ENCODE measurements at regions not wholly inside any gene's neighbourhood (a gene's known extent, or its start where the extent isn't known, plus 50 kb on each side); places are given as distances from the start of the nearest gene placed in this dataset.
"Not testable (repeated sequence)": the region's sequence is repeated elsewhere in the genome, so short reads cannot be mapped to it uniquely, and the experiment has no call there.

DNA sequence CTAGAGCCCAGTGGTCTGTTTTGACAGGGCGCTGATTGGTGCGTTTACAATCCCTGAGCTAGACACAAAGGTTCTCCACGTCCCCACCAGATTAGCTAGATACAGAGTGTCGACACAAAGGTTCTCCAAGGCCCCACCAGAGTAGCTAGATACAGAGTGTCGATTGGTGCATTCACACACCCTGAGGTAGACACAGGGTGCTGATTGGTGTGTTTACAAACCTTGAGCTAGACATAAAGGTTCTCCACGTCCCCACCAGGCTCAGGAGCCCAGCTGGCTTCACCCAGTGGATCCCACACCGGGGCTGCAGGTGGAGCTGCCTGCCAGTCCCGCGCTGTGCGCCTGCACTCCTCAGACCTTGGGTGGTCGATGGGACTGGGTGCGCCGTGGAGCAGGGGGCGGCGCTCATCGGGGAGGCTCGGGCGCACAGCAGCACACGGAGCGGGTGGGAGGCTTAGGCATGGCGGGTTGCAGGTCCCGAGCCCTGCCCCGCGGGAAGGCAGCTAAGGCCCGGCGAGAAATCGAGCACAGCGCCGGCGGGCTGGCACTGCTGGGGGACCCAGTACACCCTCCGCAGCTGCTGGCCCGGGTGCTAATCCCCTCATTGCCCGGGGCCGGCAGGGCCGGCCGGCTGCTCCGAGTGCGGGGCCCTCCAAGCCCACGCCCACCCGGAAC is 122.0 kb upstream of the ANKH start:
- not testable (repeated sequence) for DNase-seq

DNA sequence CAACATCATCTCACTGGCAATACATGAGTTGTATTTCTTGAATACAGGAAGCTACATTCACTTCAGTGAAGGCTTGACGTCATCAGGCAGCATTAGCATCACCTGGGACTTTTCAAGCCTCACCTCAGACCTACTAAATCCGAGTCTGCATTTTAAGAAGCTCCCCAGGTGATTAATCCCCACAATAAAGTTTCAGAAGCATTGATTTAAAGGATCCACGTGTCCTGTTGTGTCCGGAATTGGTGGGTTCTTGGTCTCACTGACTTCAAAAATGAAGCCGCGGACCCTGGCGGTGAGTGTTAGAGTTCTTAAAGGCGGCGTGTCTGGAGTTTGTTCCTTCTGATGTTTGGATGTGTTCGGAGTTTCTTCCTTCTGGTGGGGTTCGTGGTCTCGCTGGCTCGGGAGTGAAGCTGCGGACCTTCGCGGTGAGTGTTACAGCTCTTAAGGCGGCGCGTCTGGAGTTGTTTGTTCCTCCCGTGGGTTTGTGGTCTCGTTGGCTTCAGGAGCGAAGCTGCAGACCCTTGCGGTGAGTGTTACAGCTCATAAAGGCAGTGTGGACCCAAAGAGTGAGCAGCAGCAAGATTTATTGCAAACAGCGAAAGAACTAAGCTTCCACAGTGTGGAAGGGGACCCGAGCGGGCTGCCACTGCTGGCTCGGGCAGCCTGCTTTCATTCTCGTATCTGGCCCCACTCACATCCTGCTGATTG is 121.3 kb upstream of the ANKH start:
- DNase-seq, result not testable (repeated sequence)

DNA sequence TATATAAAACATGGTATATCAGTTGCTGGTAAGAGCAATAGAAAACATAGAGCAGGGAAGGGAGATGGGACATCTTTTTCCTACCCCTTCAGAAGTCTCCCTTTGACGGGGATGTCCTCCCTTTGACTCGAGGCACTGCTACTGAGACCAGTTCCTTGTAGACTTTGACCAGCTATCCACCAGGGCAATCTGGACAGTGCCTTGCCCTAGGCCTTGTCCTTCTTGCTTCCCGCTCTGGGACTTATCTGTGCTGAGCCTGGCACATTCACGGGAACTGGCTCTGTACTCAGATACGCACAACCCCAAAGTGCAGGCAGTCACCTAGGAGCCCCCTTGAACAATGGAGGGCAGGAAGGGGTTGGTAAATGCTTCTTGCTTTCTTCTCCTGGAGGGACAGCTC is 116.6 kb upstream of the ANKH start:
- DNase-seq, result no peak

DNA sequence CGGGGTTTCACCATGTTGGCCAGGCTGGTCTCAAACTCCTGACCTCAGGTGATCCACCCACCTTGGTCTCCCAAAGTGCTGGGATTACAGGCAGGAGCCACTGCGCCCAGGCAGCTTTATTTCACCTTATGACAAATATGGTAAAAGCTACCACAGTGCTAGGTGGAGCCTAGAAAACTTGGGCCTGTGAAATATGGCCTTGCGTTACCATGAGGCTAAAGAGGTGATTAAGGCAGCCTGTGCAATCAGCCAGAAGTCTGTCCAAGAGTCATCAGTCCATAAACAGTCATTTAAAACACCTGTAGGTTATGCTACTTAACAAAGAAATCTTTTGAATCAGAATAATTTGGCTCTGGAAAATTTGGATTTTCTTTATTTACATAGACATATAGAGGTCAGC is 114.8 kb upstream of the ANKH start:
- DNase-seq, result no peak

DNA sequence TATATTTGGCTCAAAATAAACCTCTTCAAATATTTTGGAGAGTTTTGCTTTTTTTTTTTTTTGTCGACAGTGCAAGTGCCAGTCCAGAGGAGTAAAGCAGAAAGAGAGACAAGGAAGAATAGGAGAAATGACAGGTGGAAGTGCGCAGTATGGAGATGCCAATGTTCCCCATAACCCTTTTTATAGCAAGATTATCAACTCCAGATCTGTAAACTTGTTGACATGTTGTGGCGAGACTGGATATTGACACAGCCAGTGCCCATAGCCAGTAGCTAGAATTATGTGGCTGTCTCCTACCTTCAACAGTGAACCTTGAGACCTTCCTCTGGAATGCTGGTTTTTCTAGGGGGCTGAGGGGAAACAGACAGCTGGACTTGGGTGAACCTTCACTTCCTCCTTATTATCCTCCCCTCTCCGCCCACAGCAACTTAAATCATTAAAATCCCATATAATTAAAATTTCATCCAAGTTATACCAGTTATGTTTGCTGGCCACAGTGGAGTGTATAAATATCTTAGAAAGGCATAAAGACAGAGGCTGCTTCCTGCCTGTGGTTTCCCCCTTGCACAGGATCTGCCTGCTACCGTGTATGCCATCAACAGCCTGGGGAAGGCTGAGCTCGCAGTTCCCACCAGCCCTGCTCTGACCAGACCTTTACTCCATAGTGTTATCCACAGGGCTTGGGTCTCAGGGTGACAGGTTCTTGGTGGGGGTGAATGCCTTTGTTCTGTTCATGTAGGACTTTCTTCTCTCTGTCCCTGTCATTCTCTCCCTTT is 112.3 kb upstream of the ANKH start:
- DNase-seq, result no peak

DNA sequence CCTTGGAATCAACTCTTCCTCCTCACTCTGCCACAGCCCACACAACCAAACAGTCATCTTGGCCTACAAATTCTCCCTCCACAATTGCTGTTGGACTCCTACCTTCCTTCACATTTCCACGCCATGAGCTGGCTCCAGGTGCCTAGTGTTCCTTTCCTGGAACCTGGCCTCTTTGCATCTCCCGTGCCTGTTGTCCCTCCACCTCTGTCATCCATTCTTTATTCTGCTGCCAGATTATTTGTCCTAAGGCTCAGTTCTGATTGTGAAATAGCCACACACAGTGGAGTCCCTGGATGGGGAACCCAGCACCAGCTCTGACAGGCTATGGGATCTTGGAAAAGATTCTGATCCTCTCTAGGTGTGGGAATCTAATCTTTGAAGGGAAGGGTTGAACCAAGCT is 109.1 kb upstream of the ANKH start:
- DNase-seq, result no peak

DNA sequence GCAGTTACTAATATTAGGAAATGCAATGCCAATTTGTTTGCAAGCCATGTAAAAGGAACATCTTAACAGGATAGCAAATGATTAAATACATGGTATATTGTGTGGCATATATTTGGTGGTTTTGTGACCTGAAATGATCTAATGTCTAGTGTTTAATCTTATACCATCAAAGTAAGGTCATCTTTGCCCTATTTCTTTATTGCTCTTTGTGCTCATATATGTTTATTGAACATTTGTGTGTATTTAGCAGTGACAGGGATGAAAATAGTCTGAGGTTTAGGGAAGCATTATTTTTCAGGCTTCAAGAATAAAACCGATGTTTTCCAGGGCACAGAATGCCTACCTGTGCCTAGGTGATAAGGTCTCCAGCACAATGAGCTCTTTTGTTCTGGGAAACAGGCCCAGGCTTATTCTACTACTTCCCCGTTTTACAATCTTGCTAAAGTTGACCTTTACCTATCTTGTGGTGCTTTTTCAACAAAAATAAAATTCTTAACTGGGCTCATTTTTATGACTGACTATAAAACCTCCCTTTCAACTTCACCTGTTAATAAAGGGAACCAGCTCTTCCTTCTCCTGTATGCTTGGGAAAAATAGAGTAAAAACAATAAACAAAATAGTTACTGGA is 105.6 kb upstream of the ANKH start:
- DNase-seq, result no peak

DNA sequence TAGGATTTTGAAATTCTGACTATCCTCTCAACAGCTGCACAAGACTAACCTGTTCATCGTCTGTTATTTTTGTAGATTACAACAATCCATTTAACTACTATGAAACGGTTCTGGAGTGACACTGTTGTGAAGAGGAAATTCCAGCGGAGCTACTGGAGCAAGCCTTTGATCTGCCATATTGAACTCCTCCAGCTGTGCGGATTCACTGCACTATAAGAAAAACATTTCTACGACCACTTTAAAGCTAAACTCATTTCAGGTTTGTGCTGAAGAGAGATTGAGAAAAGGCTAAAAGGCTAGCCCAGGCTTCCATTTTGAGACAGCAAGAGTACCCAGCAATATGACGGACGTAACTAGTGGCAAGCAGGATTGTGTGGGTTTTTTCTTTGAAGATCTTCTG is 104.9 kb upstream of the ANKH start:
- no peak for DNase-seq

DNA sequence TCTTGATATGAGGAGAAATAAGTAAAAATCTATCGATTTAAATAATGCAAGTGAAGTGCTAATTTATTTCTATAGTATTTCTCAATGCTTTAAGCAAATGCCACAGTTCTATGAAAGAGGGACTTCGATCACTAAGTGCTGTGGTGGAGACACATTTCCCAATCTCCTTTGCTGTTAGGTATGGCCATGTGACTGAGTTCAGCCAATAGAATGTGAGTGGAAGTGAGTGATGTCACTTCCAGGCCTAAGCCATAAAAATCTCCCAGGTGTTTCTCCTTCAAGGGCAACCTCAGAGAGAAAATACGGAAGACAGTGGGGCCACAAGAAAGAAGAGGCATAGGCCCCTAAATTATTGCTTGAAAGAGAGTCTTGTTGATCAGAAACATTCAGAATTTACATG is 100.3 kb upstream of the ANKH start:
- no peak for DNase-seq

DNA sequence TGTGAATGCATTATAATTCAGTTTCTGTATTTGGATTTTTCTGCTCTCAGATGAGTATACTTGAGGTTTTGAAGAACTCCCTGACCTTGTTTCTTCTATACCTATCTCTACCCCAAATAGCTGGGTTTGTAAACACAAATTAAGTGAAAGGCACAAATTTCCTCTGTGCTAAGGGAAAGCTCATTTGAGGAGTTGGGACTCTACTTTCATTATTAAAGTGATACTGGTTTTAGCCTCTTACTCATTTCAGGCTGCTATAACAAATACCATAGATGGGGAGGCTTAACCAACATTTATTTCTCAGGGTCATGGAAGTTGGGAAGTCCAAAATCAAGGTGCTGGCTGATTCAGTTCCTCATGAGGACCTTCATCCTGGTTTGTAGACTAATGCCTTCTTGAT is 97.2 kb upstream of the ANKH start:
- DNase-seq, result no peak

DNA sequence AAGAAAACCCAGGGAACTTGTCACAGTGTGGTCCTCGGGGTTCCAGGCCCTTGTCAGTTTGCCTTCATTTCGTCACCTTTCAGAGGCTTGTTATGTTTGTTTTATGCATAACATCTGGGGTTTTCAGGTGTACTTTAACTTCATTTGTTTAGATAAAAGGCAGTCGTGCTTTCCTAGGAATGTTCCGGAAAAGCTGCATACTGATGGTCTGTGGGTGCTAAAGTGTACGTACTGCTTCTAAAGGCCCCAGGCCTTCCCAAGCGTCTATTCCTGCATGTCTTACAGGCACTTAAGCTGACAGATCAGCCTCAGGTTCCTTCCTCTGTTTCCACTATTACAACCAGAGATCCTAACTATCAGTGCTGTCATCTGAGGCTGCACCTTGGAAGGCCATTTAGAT is 95.6 kb upstream of the ANKH start:
- no peak for DNase-seq

DNA sequence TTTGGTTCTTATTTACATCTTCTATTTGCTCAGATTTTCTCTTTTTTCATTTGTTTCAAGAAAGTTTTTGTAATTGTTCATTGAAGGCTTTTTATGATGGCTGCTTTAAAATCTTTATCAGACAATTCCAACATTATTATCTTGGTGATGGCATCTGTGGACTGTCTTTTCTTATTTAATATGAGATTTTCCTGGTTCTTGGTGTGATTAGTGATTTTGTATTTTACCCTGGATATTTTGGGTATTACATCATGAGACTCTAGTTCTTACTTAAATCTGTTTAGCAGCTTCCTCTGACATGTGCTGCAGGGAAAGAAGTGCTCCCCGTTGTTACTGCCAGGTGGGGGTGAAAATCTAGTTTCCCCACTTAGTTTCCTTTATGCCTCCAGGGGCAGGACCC is 94.2 kb upstream of the ANKH start:
- no peak for DNase-seq

DNA sequence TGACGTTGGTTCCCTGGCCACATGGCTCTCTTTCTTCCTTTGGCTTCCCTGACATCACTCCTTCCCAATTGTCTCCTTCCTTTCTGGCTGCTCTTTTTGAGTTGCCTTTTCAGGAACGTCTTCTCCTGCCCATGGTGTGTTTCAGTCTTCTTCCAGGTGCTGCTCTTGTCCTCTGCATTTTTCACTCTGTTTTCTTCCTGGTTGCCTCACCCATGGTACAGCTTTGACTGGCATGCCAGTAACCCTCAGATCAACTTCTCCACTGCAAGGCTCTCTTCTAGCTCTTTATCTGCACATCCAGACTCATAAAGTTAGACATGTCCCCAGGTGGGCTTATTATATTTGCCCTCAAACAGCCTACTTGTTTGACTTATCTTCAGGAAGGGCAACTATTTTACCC is 91.0 kb upstream of the ANKH start:
- no peak for DNase-seq

DNA sequence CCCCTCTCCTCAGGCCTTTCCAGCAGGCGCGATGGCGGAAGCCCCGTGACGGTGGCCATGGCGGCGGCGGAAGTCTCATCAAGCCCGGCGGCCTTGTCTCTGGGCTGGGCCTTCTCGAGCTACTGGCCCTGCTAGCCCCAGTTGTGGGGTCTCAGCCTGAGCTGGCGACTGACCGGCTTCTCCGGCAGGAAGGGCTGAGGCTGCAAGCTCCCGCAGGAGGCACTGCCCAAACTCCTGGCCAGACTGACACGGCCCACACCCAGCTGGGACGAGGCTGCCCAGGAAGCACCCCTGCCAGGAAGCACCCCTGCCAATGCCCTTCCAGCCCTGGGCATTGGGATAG is 88.5 kb upstream of the ANKH start:
- DNase-seq, result no peak

DNA sequence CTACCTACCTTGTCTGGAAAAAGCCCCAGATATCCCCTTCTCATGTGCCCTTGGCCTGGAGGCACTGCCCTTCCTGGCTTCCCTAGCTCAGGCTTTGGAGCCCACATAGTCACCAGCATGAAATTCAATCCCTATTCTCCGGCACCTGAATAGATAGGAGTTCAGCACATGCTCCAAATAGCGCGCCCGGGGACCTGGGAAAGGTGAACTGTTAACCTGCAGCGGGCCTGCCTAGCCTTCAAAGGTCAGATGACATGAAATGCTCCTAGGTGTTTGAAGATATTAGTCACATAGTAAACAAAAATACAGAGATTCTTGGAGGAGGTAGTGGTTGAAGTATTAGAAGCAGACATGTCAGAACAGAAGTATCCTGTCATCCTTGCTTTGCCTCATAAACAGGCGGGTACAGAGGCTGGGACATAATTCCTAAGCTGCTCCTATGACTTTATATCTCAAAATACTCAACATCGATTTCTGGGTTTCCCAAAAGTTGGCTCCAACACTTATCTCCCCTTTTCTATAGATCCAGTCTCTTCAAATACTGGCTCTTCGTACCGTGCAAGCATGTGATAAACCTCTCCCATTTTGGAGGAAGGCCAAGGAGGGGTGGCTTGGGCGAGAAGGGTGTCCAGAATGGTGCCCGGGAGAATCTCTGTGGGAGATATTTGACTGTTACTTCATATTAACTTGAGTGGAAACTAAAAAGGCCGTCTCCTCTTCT is 88.0 kb upstream of the ANKH start:
- no peak for DNase-seq

DNA sequence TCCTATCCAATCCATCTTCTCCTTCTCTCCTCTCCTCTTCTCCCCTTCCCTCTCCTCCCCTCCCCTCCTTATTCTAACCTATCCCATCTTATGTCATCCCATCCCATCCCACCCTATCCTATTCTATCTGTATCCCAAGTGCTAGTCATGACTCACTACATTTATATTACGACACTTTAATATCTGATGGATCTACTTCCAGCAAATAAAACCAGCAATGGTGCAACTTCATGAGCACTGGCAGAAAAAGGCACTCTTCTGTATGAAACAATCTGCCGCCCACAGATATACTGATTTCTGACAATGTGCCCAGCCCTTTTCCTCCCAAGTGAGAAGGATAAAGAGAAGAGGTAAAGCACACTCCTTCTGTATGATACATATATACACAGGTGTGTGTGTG is 86.6 kb upstream of the ANKH start:
- no peak for DNase-seq

DNA sequence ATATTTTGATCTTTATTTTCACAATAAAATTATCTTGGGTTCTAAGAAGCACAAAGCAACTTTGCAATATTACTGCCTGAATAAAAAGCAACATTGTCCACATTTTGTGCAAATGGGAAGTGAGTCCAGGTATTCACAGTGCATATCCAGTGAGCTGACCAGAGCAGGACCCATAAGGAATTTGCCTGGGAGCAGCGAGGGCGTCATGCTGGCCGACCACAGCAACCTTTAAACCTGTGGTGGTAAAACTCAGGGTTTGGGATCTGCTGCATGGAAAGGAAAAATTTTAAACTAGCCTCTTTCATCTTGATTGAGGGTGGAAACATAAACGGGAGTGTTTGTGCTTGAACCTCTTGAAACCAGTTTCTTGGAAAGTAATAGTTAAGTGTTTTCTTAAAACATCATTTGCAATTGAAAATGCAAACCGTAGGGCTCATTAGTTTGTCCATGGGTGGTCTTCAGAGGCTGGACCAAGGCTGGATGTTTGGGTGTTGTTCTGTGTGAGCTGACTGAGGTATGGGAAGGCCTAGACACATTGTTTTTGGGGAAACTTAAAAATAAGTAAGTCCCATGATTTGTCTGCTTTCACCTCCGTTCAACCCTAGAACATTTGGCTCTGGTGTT is 85.0 kb upstream of the ANKH start:
- DNase-seq, result no peak

DNA sequence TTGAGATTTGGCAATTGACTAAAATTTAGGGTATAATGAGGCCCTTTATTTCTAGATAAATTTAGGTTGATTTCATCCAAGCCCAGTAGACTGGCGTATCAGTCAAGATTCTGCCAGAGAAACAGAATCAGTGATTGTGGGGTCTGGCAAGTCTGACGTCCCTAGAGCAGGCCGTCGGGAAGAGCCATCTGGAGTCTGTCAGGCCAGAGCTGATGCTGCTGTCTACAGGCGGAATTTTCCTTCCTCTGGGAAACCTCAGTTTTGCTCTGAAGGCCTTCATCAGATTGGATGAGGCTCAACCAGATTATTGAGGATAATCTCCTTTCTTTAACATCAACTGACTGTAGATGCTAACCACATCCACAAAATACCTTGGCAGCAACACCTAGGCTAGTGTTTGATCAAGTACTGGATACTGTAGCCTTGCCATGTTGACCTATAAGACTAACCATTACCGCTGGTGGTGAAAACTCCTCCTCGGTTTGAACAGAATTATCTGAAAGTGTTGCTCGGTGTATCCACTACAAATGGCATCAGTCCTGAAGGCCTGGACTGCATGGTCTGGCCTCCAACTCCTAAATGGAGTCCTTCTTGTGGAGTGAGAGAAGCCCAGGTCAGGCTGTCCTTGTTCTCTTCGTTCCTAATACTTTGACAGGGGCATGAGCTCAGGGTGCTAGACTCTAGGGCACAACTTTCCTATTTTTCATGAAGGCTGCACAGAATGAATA is 83.2 kb upstream of the ANKH start:
- no peak for DNase-seq

DNA sequence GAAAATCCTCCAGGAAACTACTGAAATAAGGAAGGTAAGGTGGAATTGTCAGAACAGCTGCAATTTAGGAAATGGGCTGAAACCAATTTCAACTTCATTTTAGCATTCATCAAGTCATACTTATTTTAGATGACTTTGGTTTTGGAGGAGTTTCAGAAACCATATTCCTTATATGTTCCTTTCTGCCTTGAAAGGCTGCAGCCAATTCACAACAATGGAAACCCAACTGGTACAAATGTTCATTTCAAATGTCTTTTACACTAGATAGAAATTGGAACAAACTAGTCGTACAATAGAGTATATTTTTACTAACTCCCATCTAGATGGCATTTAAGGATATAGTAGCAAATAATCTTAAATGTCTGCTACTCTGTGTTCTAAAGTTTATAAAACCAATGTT is 82.6 kb upstream of the ANKH start:
- DNase-seq, result no peak

DNA sequence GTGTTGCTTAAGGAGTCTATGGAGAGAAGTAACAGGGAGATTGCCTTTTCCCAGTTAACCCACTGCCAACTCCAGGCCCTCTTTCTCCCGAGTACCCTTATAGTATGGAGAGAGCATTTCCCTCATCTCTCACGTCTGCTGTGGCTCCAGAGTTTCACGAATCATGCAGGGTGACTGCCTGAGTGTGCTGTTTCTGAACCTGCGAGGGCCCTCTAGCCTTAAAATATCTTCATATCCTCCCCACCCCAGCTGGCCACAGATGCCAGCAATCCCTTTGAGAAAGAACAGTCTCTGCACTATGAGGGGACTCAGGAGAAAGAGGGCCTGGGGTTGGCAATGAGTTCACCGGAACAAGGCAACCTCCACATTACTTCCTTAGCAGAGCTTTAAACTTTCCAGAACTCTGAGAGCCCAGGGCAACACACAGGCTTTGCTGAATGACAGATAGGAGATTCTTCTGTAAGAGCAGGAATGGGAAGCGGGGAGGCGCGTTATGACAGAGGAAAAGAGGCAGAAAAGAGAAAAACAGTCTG is 81.6 kb upstream of the ANKH start:
- DNase-seq, result no peak
